HEK293 (cell line): ENCODE measurements at regions not wholly inside any gene's neighbourhood (a gene's known extent, or its start where the extent isn't known, plus 50 kb on each side); places are given as distances from the start of the nearest gene placed in this dataset.

ENCODE experiments used
- CTCF ChIA-PET: fragments of 350-600 bp; formaldehyde crosslinking; extraction: SDS; loops from one replicate; lab custom pipeline; 2021; ENCODE audit warnings: antibody characterized with exemption; lab: Yijun Ruan, JAX
- POLR2A ChIA-PET: fragments of 300-600 bp; formaldehyde crosslinking; extraction: SDS; loops from one replicate; lab custom pipeline; 2020; ENCODE audit warnings: antibody characterized with exemption, inconsistent platforms; lab: Yijun Ruan, JAX
- H3K27ac ChIP-seq: fragments of 200-500 bp; sonication (Bioruptor generic); 2 replicates; pipeline ENCODE4 v1.5.1; 2014; ENCODE audit warnings: low read depth, low read length, control low read depth, inconsistent platforms; ENCODE audit errors: extremely low read depth
- H3K36me3 ChIP-seq, 2 experiments: fragments of 200-500 bp in 1 of 2; sonication (Bioruptor generic) in 1 of 2; 1 replicate in 1 of 2; 2 replicates in 1 of 2; pipeline ENCODE4 v1.5.1; 2014 to 2017; ENCODE audit warnings: inconsistent platforms in 2 of 2, low read length in 2 of 2; ENCODE audit not compliant: control insufficient read depth in 2 of 2, insufficient read depth in 1 of 2
- H3K4me1 ChIP-seq: fragments of 200-500 bp; sonication (Bioruptor generic); 2 replicates; pipeline ENCODE4 v1.5.1; 2014; ENCODE audit warnings: mild to moderate bottlenecking, low read length, inconsistent platforms; ENCODE audit not compliant: control insufficient read depth, insufficient read depth
- H3K4me3 ChIP-seq: 2 replicates; pipeline ENCODE4 v1.5.1; 2011; ENCODE audit warnings: low read depth, mild to moderate bottlenecking, control low read depth, low read length, moderate library complexity
- H3K9me3 ChIP-seq: fragments of 200-500 bp; sonication (Bioruptor generic); 2 replicates; pipeline ENCODE4 v1.5.1; 2014; ENCODE audit warnings: low read depth, low read length, inconsistent platforms; ENCODE audit not compliant: control insufficient read depth, insufficient read depth
- BCL11B ChIP-seq: fragments of 450-650 bp; formaldehyde crosslinking; IDR thresholded peaks from 2 replicates; pipeline ENCODE4 v1.5.1; 2016; ENCODE audit warnings: low read depth, missing biosample characterization, missing genetic modification characterization
- REPIN1 ChIP-seq: fragments of 450-650 bp; formaldehyde crosslinking; IDR thresholded peaks from 2 replicates; pipeline ENCODE4 v1.5.1; 2017; ENCODE audit warnings: missing biosample characterization, missing genetic modification characterization, low read depth
- SCRT2 ChIP-seq: fragments of 450-650 bp; formaldehyde crosslinking; IDR thresholded peaks from 2 replicates; pipeline ENCODE4 v1.5.1; 2016; ENCODE audit warnings: missing biosample characterization, missing genetic modification characterization
- ZNF10 ChIP-seq: fragments of 450-650 bp; formaldehyde crosslinking; IDR thresholded peaks from 2 replicates; pipeline ENCODE4 v1.5.1; 2017; ENCODE audit warnings: missing biosample characterization, missing genetic modification characterization
- ZNF223 ChIP-seq: fragments of 450-650 bp; formaldehyde crosslinking; IDR thresholded peaks from 2 replicates; pipeline ENCODE4 v1.5.1; 2016; ENCODE audit warnings: missing biosample characterization, missing genetic modification characterization
- ZNF274 ChIP-seq, 2 experiments: fragments of 200-500 bp in 1 of 2; fragments of 450-650 bp in 1 of 2; sonication (Bioruptor generic) in 1 of 2; formaldehyde crosslinking in 1 of 2; IDR thresholded peaks; 2 replicates each; pipeline versions ENCODE4 v1.5.1 to v1.6.1; 2014 to 2016; ENCODE audit warnings: borderline replicate concordance in 1 of 2, inconsistent platforms in 1 of 2, low read length in 1 of 2, missing biosample characterization in 1 of 2, missing genetic modification characterization in 1 of 2
- ZNF350 ChIP-seq: fragments of 450-650 bp; formaldehyde crosslinking; IDR thresholded peaks from 2 replicates; pipeline ENCODE4 v1.5.0; 2017; ENCODE audit warnings: missing biosample characterization, mild to moderate bottlenecking, missing genetic modification characterization
- ZNF354C ChIP-seq: fragments of 450-650 bp; formaldehyde crosslinking; IDR thresholded peaks from 2 replicates; pipeline ENCODE4 v1.5.1; 2016; ENCODE audit warnings: missing biosample characterization, missing genetic modification characterization, low read depth, borderline replicate concordance
- ZNF48 ChIP-seq: fragments of 450-650 bp; formaldehyde crosslinking; IDR thresholded peaks from 2 replicates; pipeline ENCODE4 v1.5.1; 2016; ENCODE audit warnings: missing biosample characterization, missing genetic modification characterization
- ZNF529 ChIP-seq: fragments of 450-650 bp; formaldehyde crosslinking; IDR thresholded peaks from 2 replicates; pipeline ENCODE4 v1.5.1; 2017; ENCODE audit warnings: missing genetic modification characterization, missing biosample characterization; ENCODE audit not compliant: insufficient replicate concordance
- ZNF548 ChIP-seq: fragments of 450-650 bp; formaldehyde crosslinking; IDR thresholded peaks from 2 replicates; pipeline ENCODE4 v1.5.1; 2016; ENCODE audit warnings: missing biosample characterization, missing genetic modification characterization
- ZNF555 ChIP-seq: fragments of 450-650 bp; formaldehyde crosslinking; conservative IDR thresholded peaks from 2 replicates; pipeline ENCODE4 v1.5.1; 2017; ENCODE audit warnings: missing biosample characterization, mild to moderate bottlenecking, missing genetic modification characterization, inconsistent platforms
- ZNF621 ChIP-seq: fragments of 450-650 bp; formaldehyde crosslinking; IDR thresholded peaks from 2 replicates; pipeline ENCODE4 v1.5.1; 2017; ENCODE audit warnings: missing biosample characterization, missing genetic modification characterization
- ZNF677 ChIP-seq: fragments of 450-650 bp; IDR thresholded peaks from 2 replicates; pipeline ENCODE4 v1.5.0; 2018; ENCODE audit warnings: missing biosample characterization, mild to moderate bottlenecking, missing genetic modification characterization, moderate library complexity
- ZNF76 ChIP-seq: fragments of 450-650 bp; formaldehyde crosslinking; IDR thresholded peaks from 2 replicates; pipeline ENCODE4; 2016; ENCODE audit warnings: low read depth, missing biosample characterization, missing genetic modification characterization, borderline replicate concordance
- ZNF768 ChIP-seq: fragments of 450-650 bp; formaldehyde crosslinking; IDR thresholded peaks from 2 replicates; pipeline ENCODE4 v1.5.1; 2018; ENCODE audit warnings: missing biosample characterization, mild to moderate bottlenecking, missing genetic modification characterization
- ZSCAN30 ChIP-seq: fragments of 450-650 bp; IDR thresholded peaks from 2 replicates; pipeline ENCODE4 v1.5.1; 2018; ENCODE audit warnings: missing biosample characterization, mild to moderate bottlenecking, missing genetic modification characterization, moderate library complexity
- ZXDB ChIP-seq: fragments of 450-650 bp; formaldehyde crosslinking; IDR thresholded peaks from 2 replicates; pipeline ENCODE4 v1.5.1; 2016; ENCODE audit warnings: missing biosample characterization, missing genetic modification characterization
- TF ChIP-seq, protein P1 (sequence below): fragments of 450-650 bp; formaldehyde crosslinking; IDR thresholded peaks from 2 replicates; pipeline ENCODE4 v1.5.1; 2017; ENCODE audit warnings: missing biosample characterization, missing genetic modification characterization
- TF ChIP-seq, protein P2 (sequence below): fragments of 450-650 bp; formaldehyde crosslinking; IDR thresholded peaks from 2 replicates; pipeline ENCODE4 v1.5.1; 2016; ENCODE audit warnings: missing biosample characterization, missing genetic modification characterization
- TF ChIP-seq, protein P3 (sequence below): fragments of 450-650 bp; formaldehyde crosslinking; IDR thresholded peaks from 2 replicates; pipeline ENCODE4 v1.5.1; 2016; ENCODE audit warnings: missing biosample characterization, missing genetic modification characterization
- TF ChIP-seq, protein P4 (sequence below): fragments of 450-650 bp; IDR thresholded peaks from 2 replicates; pipeline ENCODE4 v1.5.1; 2018; ENCODE audit warnings: missing biosample characterization, missing genetic modification characterization

DNA sequence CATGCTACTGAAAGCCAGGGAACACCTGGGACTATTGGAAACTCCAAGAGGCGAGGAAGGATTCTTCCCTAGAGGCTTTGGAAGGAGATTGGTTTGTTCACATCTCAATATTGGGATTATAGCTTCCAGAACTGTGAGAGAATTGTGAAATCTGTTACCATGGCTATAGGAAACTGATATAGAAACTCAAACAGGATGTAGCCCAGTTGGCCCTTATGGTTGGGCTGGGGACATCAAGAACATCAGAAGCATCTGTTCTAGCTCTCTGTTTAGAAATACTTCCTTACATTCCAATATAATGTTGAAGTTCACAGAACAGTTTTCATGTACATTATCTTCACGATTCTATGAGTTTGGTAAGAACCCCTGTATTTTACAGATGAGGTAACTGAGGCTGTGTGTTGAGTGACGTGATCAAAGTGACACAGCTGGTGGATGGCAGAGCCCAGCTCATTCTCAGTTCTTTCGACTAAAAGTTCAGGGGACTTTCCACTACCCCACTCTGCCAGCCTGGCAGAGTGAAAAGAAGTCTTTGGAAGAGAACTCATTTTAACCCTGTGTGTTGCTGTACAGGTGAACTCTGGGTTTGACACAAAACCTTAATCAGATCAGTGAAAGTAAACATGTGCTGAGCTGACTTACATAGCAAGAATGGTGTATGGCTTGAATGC, 183.0 kb downstream of the GBA3 start:
- no peak overlapping the region for H3K4me3 ChIP-seq
- no peaks in the 10 kb centered on the region for H3K36me3 ChIP-seq
- H3K9me3 ChIP-seq: no peaks in the 10 kb centered on the region
- no peaks in the 10 kb centered on the region for H3K4me1 ChIP-seq
- H3K27ac ChIP-seq: no peak overlapping the region
- ChIA-PET POLR2A (no interaction called here), CTCF (interaction anchor here (1.0 kb wide), 1 partner anchor 21 kb away, joined by 3 read pairs; no protein-coding TSS in a partner anchor)
- TF ChIP-seq ZNF76 (tag by site-specific recombination): no peak
- TF ChIP-seq, protein P1, sequence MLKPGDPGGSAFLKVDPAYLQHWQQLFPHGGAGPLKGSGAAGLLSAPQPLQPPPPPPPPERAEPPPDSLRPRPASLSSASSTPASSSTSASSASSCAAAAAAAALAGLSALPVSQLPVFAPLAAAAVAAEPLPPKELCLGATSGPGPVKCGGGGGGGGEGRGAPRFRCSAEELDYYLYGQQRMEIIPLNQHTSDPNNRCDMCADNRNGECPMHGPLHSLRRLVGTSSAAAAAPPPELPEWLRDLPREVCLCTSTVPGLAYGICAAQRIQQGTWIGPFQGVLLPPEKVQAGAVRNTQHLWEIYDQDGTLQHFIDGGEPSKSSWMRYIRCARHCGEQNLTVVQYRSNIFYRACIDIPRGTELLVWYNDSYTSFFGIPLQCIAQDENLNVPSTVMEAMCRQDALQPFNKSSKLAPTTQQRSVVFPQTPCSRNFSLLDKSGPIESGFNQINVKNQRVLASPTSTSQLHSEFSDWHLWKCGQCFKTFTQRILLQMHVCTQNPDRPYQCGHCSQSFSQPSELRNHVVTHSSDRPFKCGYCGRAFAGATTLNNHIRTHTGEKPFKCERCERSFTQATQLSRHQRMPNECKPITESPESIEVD (tag by site-specific recombination): no peak
- TF ChIP-seq, protein P2, sequence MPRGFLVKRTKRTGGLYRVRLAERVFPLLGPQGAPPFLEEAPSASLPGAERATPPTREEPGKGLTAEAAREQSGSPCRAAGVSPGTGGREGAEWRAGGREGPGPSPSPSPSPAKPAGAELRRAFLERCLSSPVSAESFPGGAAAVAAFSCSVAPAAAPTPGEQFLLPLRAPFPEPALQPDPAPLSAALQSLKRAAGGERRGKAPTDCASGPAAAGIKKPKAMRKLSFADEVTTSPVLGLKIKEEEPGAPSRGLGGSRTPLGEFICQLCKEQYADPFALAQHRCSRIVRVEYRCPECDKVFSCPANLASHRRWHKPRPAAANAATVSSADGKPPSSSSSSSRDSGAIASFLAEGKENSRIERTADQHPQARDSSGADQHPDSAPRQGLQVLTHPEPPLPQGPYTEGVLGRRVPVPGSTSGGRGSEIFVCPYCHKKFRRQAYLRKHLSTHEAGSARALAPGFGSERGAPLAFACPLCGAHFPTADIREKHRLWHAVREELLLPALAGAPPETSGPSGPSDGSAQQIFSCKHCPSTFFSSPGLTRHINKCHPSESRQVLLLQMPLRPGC (tag by site-specific recombination): no peak
- no peak for TF ChIP-seq ZNF555 (tag by site-specific recombination)
- TF ChIP-seq, protein P3, sequence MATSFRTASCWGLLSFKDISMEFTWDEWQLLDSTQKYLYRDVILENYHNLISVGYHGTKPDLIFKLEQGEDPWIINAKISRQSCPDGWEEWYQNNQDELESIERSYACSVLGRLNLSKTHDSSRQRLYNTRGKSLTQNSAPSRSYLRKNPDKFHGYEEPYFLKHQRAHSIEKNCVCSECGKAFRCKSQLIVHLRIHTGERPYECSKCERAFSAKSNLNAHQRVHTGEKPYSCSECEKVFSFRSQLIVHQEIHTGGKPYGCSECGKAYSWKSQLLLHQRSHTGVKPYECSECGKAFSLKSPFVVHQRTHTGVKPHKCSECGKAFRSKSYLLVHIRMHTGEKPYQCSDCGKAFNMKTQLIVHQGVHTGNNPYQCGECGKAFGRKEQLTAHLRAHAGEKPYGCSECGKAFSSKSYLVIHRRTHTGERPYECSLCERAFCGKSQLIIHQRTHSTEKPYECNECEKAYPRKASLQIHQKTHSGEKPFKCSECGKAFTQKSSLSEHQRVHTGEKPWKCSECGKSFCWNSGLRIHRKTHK (tag by site-specific recombination): no peak
- TF ChIP-seq REPIN1 (tag by site-specific recombination): no peak
- no peak for TF ChIP-seq ZNF621 (tag by site-specific recombination)
- TF ChIP-seq ZNF350 (tag by site-specific recombination): no peak
- TF ChIP-seq SCRT2: no peak
- TF ChIP-seq ZNF529: no peak
- TF ChIP-seq ZNF274 (IDR thresholded peaks at IDR 0.05; ENCODE audit: low read length): no peak
- no peak for TF ChIP-seq ZNF274 (tag by site-specific recombination; IDR thresholded peaks at IDR 0.05; ENCODE audit: borderline replicate concordance)
- no peak for TF ChIP-seq BCL11B (tag by site-specific recombination)
- TF ChIP-seq ZNF768 (tag by site-specific recombination): no peak
- no peak for TF ChIP-seq ZNF548 (tag by site-specific recombination)
- no peak for TF ChIP-seq ZNF223 (tag by site-specific recombination)
- no peak for TF ChIP-seq ZNF677 (tag by site-specific recombination)

DNA sequence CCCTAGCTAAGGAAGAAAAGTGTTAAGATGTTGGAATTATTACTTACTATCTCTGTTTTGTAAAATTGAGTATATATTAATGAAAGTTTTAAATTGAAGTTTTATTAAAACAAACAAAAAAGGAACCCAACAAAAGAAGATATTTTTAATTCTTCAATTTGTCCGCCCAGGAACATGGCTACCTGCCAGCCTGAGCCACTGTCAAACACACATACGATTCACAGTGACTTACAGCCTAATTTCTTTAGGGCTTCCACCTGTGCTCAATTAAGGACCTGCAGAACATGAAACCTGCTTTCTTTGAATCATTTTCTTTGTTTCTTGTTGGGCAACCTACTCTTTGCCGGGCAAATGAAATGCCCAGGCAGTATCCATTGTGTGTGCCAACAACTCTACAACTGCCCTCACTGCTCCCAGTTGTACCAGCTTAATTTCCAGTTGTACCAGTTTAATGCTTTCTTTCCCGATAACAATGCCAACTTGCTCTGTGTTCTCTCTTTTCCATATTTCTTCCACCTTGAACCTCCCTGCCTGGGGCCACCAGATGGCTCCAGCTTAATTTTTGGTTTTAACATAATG, 181.7 kb downstream of the GBA3 start:
- no peak overlapping the region for H3K27ac ChIP-seq
- no peaks in the 10 kb centered on the region for H3K4me1 ChIP-seq
- H3K9me3 ChIP-seq: no peaks in the 10 kb centered on the region
- CTCF ChIA-PET: interaction anchor here (1.0 kb wide), 1 partner anchor 23 kb away, joined by 4 read pairs; no protein-coding TSS in a partner anchor
- POLR2A ChIA-PET: no interaction called here
- no peaks in the 10 kb centered on the region for H3K36me3 ChIP-seq
- TF ChIP-seq ZNF223 (tag by site-specific recombination) (no peak), ZNF48 (no peak), ZNF76 (tag by site-specific recombination) (no peak), SCRT2 (no peak), ZSCAN30 (tag by site-specific recombination) (no peak), ZNF10 (no peak), ZXDB (tag by site-specific recombination) (no peak), ZNF354C (no peak)
- TF ChIP-seq, protein P4, sequence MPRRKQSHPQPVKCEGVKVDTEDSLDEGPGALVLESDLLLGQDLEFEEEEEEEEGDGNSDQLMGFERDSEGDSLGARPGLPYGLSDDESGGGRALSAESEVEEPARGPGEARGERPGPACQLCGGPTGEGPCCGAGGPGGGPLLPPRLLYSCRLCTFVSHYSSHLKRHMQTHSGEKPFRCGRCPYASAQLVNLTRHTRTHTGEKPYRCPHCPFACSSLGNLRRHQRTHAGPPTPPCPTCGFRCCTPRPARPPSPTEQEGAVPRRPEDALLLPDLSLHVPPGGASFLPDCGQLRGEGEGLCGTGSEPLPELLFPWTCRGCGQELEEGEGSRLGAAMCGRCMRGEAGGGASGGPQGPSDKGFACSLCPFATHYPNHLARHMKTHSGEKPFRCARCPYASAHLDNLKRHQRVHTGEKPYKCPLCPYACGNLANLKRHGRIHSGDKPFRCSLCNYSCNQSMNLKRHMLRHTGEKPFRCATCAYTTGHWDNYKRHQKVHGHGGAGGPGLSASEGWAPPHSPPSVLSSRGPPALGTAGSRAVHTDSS (tag by site-specific recombination): no peak
- H3K4me3 ChIP-seq: no peak overlapping the region
